Right lobe of liver (tissue), 6 donors: ENCODE measurements at regions not wholly inside any gene's neighbourhood (a gene's known extent, or its start where the extent isn't known, plus 50 kb on each side); places are given as distances from the start of the nearest gene placed in this dataset.

Source experiments
- ATAC-seq, 4 donors: fragments of 200-7000 bp; cut with Tn5 transposase; one replicate each; pipeline ENCODE4 v1.9.1; 2020; ENCODE audit warnings: mild to moderate bottlenecking in 4 of 4, moderate library complexity in 4 of 4
- DNase-seq, 3 donors: peaks; one replicate each; pipeline ENCODE4 v3.0.0-alpha.2; 2020
- H3K27ac ChIP-seq, 3 donors: fragments of 200-600 bp; one replicate each; pipeline ENCODE4 v1.8.0; 2022
- H3K27me3 ChIP-seq, 2 donors: fragments of 200-600 bp; one replicate each; pipeline ENCODE4 v1.8.0; 2022
- H3K36me3 ChIP-seq, 4 donors: fragments of 200-600 bp; sonication (generic) in 1 of 4; one replicate each; pipeline versions ENCODE4 v1.5.1 to v1.8.0; 2017 to 2022; ENCODE audit warnings: control low read depth in 1 of 4
- H3K4me1 ChIP-seq, 4 donors: fragments of 200-600 bp; sonication (generic) in 1 of 4; one replicate each; pipeline versions ENCODE4 v1.5.1 to v1.8.0; 2017 to 2022; ENCODE audit warnings: control low read depth in 1 of 4
- H3K4me3 ChIP-seq, 3 donors: fragments of 200-600 bp; one replicate each; pipeline ENCODE4 v1.8.0; 2022
- H3K9me3 ChIP-seq, 4 donors: fragments of 200-600 bp; sonication (generic) in 1 of 4; one replicate each; pipeline versions ENCODE4 v1.5.1 to v1.8.0; 2017 to 2022; ENCODE audit warnings: control low read depth in 1 of 4
- CTCF ChIP-seq, 4 donors: fragments of 200-600 bp in 3 of 4; fragments of 450-650 bp in 1 of 4; IDR thresholded peaks; one replicate each; pipeline versions ENCODE4 v1.5.1 to v1.8.0; 2016 to 2022; ENCODE audit warnings: antibody characterized with exemption in 4 of 4, mild to moderate bottlenecking in 2 of 4
- POLR2A ChIP-seq: fragments of 450-650 bp; IDR thresholded peaks from one replicate; pipeline ENCODE4 v1.6.1; 2017; ENCODE audit warnings: antibody characterized with exemption, mild to moderate bottlenecking
- WGBS: methylation state at CpG from one replicate; pipeline ENCODE4 v1.1.6; 2018; ENCODE audit warnings: low coverage, low lambda C conversion rate; ENCODE audit not compliant: insufficient coverage; ENCODE audit errors: missing lambda C conversion rate; 5-methylcytosine and 5-hydroxymethylcytosine counted together
- intact Hi-C, 2 donors: fragments of 100-400 bp; cut with DNase I; formaldehyde crosslinking; loops; one replicate each; pipeline versions ENCODE4 v1.11.2 to v1.14.1; 2022
- donor health status: DM: no; HTN: yes; CAD: no.
- donor health status: DM: no; HTN: no; CAD: no.
- donor health status: DM: no; HTN: no; CAD: no.
- donor health status: DM: no; HTN: yes; CAD: no.
- donor health status: DM: no; HTN: yes; CAD: no.

- Histone ChIP-seq H3K9me3 (no peaks in the 10 kb centered on the region), H3K27me3 (no peaks in the 10 kb centered on the region), H3K4me3 (no peak overlapping the region), H3K4me1 (no peaks in the 10 kb centered on the region), H3K27ac (no peak overlapping the region), H3K36me3 (no peaks in the 10 kb centered on the region)
- intact Hi-C loops: no loop called here
- 77% methylated on average over 2 of the region's 2 CpGs for WGBS
- ATAC-seq (no peak), DNase-seq (no peak)
- no peak for TF ChIP-seq CTCF (IDR thresholded peaks at IDR 0.05)
- TF ChIP-seq POLR2A: no peak
Measured at GRCh38 chr5:58107704-58108103, 352.2 kb downstream of the PLK2 start.

GRCh38 chr5:58106754-58107410 is 353.0 kb downstream of the PLK2 start:
- Histone ChIP-seq H3K4me1 (no peaks in the 10 kb centered on the region), H3K4me3 (no peak overlapping the region), H3K36me3 (no peaks in the 10 kb centered on the region), H3K27me3 (no peaks in the 10 kb centered on the region), H3K27ac (no peak overlapping the region), H3K9me3 (no peaks in the 10 kb centered on the region)
- no peak for ATAC-seq
- DNase-seq: no peak
- no peak for TF ChIP-seq POLR2A
- TF ChIP-seq CTCF (IDR thresholded peaks at IDR 0.05): no peak
- WGBS: 50% methylated on average over 3 of the region's 3 CpGs
- intact Hi-C loops: no loop called here

DNA sequence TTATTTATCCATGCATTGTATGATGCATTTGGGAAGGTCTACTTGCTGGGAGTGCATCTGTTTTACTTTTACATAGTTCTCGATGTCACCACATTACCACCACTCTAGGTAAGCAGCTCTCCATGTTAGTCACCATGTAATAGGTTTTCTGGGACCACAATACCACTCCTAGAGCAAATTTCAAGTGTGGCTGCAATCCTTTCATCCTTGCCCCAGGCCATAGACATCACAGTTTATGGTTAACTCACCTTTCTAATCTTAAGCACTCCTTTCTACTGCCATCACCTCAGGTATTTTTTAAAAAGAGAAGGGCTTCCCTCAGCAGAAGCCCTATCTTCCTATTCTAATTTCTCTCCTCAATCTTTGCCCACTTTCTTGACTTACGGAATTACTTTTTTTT is 354.1 kb downstream of the PLK2 start:
- TF ChIP-seq CTCF (IDR thresholded peaks at IDR 0.05) (no peak), POLR2A (no peak)
- ATAC-seq (no peak), DNase-seq (no peak)
- 53% methylated on average over 2 of the region's 2 CpGs for WGBS
- intact Hi-C loops: no loop called here
- no peak overlapping the region for H3K27ac ChIP-seq
- H3K9me3 ChIP-seq: no peaks in the 10 kb centered on the region
- H3K36me3 ChIP-seq: no peaks in the 10 kb centered on the region
- H3K4me1 ChIP-seq: no peaks in the 10 kb centered on the region
- no peaks in the 10 kb centered on the region for H3K27me3 ChIP-seq
- no peak overlapping the region for H3K4me3 ChIP-seq

DNA sequence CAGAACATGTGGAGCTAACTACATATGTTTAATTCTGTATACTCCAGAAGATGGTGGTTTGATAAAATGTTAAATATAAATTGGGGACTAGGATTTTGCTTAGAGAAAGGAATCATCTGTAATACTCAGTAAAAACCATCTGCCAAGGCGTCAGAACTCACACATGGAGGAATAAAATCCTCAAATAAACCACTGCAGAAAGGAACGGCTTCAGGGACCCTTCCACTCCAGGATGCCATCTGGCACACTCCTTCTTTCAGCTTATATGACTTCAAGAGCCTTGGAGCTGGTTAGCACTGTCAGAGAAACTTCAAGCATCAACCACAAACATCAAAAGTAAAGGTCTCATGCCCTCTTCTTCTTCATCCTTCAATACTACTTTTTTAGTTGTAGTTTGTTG is 360.6 kb downstream of the PLK2 start:
- H3K36me3 ChIP-seq: no peaks in the 10 kb centered on the region
- no peaks in the 10 kb centered on the region for H3K4me1 ChIP-seq
- H3K4me3 ChIP-seq: no peak overlapping the region
- no peaks in the 10 kb centered on the region for H3K9me3 ChIP-seq
- H3K27ac ChIP-seq: no peak overlapping the region
- no peak for TF ChIP-seq POLR2A
- TF ChIP-seq CTCF (IDR thresholded peaks at IDR 0.05): no peak
- intact Hi-C loops: no loop called here
- no peak for DNase-seq
- 29% methylated on average over 2 of the region's 2 CpGs for WGBS
- ATAC-seq: no peak
- H3K27me3 ChIP-seq: no peaks in the 10 kb centered on the region

GRCh38 chr5:58094031-58094430 is 365.9 kb downstream of the PLK2 start:
- no peaks in the 10 kb centered on the region for H3K27me3 ChIP-seq
- no peak for DNase-seq
- intact Hi-C loops: no loop called here
- no peak overlapping the region for H3K27ac ChIP-seq
- ATAC-seq: no peak
- no peaks in the 10 kb centered on the region for H3K36me3 ChIP-seq
- no peak for TF ChIP-seq POLR2A
- no peak for TF ChIP-seq CTCF (IDR thresholded peaks at IDR 0.05)
- H3K4me3 ChIP-seq: no peak overlapping the region
- H3K4me1 ChIP-seq: no peaks in the 10 kb centered on the region
- no peaks in the 10 kb centered on the region for H3K9me3 ChIP-seq
- 33% methylated on average over 1 of the region's 5 CpGs for WGBS
